EH (cell line): ENCODE measurements at regions not wholly inside any gene's neighbourhood (a gene's known extent, or its start where the extent isn't known, plus 50 kb on each side); places are given as distances from the start of the nearest gene placed in this dataset.

Experiments used
- DNase-seq: peaks from one replicate; pipeline ENCODE4 v3.0.0-alpha.2; 2015; ENCODE audit warnings: low read depth

DNA sequence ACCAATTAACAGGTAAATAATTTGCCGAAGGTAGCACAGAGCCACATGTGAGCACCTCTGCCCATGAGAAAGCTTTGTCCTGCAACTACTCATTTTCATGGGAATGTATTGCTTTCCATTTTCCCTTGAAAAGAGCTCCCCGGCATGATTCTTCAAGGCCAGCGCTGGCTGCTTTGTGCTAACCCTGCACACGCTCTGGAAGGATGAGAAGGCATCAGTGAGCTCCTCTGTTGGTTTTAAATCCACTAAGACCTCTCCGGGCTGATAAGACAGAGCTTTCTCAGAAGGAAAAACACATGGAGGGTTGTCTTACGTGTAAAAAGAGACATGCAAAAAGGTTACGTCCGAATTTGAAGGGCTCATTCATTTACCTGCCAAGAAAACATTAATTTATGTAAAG is 553.9 kb upstream of the MKI67 start:
- DNase-seq: no peak

GRCh38 chr10:128684215-128684614 is 558.0 kb upstream of the MKI67 start:
- no peak for DNase-seq

GRCh38 chr10:128686630-128687278 is 560.5 kb upstream of the MKI67 start:
- no peak for DNase-seq

DNA sequence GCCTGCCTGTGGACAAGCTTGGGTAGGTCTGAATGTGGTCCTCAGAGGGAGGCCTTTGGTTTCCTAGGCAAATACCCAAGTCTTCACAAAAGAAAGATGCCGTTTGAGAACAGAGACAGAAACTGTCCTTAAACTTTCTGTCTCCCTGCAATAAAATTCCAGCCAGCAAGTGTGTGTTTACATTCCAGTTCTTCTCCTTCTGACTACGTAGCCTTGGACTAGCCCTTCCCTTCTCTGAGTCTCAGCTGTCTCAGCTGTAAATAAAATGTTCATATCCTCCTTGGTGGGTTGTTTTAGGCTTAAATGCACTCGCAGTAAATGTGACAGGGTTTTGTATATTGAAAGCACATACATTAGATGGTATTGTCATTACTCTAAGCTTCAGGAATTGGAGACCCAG is 561.2 kb upstream of the MKI67 start:
- DNase-seq: no peak

DNA sequence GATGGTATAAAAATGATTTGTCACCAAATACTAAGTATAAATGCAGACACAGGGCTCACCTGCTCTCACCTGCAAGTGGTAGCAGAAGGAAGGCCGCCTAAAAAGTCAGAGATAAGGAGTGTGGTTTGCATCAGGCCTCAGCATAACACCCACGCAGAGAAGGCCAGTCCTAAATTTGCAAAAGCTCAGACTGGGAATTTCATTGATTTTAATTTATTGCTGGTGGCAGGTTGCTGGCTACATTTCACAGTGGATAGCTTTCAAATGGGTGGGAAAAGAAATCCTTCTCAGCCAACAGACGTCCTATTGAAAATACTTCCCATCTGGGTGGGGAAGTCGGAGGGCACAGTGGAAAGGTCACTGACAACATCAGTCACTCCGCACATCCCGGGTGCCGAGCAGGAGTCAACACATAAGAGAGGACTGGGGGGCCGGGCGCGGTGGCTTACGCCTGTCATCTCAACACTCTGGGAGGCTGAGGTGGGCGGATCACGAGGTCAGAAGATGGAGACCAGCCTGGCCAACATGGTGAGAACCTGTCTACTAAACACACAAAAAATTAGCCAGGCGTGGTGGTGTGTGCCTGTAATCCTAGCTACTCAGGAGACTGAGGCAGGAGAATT is 561.8 kb upstream of the MKI67 start:
- DNase-seq: no peak

DNA sequence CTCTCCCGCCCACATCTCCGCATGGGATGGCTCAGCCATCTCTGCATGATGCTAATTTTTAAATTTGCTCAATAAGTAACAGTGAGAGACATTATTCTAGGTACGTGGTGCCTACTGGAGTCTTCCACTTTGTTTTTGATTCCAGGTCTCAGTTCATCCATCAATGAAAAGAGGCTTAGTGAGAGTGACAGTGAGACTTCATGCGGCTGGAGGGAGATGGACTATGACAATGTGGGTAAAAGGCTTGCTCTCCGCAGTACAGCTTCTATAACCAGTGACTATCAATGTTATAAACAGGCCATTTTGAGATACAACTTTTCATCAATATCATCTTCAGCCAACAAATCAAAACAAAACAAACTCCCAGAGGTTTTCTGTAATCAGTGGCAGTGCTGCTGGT is 563.4 kb upstream of the MKI67 start:
- DNase-seq: no peak

DNA sequence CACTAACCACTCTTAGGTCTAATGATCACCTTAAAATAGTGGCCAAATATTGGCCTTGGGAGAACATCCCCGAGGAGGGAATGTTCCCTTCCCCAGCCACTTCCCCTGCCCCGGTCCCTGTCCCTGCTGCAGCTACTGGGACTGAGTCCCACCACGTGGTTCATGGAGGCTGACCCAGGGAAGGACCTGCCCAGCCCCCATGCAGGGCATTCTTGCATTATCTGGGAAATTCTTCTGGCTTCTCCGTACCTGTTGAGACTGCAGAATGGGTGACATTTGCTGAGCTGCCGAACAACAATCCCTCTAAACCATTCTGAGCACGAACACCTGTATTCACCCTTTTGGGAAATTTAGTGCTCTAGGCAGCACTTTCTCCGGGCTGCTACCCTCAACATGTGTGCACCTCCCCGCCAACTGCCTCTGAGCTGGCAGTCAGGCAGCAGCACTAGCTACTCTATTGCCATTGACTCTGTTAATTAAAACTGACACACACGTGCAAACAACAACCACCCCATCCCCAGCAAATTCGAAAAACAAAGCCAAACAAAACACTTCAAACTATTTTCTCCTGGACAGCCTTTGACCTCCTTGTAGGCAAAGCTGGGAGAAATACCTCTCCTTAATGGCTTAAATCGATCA is 567.4 kb upstream of the MKI67 start:
- no peak for DNase-seq

DNA sequence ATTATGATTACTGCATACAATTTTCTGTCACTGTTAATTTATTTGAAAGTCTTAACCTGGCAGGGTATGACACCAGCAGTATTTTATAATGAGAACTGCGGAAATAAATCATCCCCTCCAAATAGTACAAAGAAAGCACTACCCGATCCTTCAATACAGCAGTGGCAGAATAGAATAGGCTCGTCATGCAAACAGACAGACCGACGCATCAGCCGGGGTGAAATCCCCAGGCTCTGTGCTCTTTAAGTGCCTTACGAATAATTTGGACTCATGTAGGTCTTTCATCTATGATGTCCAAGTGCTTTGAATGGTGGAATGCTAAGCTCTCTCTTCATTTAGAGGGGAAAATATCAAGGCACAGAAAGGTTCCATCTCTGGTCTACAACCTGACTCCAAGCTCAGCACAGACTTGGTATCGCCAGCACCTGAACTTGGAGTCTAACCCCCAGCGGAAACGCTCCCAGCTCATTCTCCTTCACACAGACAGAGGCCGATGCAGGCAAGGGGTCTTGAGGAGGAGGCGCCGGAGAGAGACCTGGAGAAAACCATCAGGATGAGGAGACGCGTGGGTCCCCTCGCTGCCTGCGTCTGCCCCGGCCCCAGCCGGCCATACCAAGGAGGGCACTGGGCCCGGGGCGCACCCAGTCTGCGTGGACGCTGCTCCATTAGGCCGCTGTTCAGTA is 568.1 kb upstream of the MKI67 start:
- no peak for DNase-seq

DNA sequence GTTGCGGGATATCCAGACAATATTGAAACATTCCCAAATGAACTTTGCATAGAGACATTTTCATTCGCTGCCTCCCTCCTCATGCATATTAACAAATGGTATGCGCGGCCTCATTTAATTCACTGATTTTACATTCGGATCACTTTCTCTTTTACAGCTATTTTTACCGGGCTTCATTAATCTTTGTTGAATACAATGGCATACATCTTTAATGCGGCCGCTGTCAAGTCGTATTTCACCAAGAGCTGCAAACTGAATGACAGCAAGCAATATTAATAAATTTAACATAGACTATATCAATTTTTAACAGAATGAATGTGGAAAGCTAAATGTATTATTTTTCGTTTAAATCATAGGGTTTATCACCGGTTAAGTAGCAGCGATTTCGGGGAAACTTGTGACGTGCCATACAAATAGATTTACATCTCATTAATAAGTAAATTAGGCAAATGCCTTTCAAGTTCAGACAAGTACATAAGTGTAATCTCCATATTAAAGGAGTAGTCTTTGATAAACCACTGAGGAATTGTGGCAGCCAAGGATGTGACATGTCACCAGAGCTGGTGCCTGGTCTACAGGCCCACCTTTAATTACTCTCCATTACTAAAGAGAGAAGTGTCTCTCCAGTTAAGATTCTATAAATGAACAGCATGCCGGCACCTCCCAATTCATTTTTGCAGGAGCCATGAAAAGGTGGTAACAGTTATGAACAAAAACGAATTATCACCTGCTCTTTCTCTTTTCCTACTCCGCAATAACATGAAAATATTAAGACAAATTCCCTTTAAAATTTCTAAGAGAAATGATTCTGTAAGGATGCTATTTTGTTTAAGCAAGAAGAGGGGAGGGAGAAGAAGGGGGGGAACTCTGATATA is 568.9 kb upstream of the MKI67 start:
- DNase-seq: no peak

DNA sequence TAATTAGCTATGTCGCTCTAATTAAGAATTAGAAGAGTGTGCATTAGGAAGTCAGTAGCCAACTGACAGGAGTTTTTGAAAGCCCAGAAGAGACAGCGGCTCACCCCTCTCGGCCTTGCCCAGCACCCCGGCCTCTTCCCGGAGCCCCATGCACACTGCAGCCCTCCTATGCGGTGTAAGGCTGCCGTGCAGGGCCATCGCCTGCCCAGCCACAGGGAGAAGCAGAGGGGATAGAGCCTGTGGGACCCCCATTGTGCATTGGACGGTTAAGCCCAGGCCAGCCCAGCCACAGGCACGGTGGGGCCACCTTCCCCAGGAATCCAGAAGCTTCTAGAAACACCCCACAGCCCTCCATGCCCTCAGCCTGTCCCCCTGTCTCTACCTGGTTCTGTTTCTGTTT is 569.7 kb upstream of the MKI67 start:
- DNase-seq: no peak

DNA sequence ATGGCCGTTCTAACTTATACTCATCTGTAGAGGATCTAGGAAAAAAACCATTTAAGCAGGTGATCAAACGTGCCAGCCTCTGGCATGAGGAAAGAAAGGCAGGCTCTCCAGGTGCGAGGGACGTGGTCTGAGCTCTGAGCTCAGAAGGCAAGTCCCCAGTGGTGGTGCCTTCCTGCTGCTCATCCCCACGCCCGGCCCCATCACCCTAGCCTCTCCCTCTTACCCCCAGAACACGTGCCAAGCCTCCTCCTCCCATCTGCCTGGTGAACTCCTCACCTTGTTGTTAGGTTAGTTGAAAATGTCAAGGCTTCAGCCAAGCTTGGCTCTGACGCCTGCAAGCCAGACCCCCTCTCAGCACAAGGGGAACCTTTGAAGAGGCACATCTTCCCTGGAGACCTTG is 571.2 kb upstream of the MKI67 start:
- DNase-seq: no peak

- DNase-seq: no peak
Measured at GRCh38 chr10:128701381-128701780, 575.2 kb upstream of the MKI67 start.

- DNase-seq: no peak
Measured at GRCh38 chr10:128701837-128702236, 575.6 kb upstream of the MKI67 start.

- no peak for DNase-seq
Measured at GRCh38 chr10:128704716-128705115, 578.5 kb upstream of the MKI67 start.

- DNase-seq: no peak
Measured at GRCh38 chr10:128708182-128708581, 582.0 kb upstream of the MKI67 start.

DNA sequence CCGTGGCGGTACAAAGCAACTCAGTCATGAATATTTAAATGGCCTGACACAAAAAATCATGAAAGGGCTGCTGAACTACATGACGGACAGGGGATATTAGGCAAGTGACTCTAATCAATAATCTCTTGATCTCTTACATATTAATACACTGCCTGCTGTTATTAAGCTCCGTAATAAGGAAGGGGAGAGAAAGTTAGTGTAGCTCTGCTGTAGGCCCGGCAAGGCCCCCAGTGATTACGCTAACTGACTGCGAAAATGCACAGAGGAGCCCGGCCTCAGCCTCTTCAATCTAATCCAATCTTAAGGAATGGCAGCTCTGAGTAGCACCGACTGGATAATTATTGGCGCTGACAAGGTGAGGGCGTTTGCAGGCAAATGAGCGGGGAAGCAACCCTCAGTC is 583.5 kb upstream of the MKI67 start:
- DNase-seq: no peak

DNA sequence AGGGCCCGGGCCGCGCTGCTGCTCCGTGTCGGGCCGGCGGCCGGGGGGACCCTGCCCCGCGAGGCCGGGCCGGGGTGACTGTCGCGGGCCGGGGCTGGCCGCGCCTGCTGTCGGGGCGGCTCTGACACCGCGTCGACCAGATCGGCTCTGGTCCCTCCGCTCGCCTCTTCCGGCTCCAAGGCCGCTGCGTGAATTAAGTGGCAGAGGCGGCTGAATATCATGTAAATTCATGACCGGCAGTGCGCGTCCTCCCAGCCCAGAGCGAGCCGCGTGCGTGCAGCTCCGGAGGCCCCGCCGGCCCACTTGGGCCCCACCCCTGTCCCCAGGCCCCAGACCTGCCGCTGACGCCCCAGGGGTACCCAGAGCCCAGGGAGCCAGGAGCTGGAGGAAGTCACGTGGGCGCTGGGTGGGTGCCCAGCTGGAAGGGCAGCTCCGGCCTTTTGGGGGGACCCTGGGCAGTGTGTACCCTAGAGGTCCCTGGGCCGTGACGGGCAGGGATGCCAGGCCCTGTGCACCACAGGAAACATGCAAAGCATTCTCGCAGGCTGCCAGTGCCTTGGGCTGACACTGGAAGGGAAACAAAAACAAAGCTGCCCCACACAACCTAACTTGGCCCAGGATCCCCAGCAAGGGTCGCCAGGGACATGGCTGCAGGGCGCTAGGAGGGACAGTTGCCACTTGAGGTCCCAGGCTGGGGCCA is 584.0 kb upstream of the MKI67 start:
- no peak for DNase-seq

GRCh38 chr10:128710798-128711183 is 584.6 kb upstream of the MKI67 start:
- DNase-seq: no peak

DNA sequence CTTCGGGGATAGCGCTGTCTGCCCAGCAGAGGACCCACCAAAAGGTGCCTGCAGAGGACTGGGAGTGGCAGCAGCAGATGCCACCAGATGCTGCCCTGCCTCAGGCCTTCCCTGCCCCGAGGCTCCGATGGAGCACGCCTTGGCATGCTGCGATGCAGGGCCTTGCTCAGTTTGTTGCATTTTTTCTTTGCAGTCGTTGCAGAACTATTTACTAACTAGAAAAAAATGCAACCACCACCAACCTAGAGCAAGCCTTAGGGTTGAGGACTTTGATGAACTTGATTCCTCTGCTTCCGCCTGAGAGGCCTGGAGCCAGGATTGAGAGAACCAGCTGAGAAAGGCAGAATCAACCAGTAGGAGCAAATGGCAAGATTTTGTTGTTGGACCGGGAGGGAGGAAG is 585.6 kb upstream of the MKI67 start:
- no peak for DNase-seq

DNA sequence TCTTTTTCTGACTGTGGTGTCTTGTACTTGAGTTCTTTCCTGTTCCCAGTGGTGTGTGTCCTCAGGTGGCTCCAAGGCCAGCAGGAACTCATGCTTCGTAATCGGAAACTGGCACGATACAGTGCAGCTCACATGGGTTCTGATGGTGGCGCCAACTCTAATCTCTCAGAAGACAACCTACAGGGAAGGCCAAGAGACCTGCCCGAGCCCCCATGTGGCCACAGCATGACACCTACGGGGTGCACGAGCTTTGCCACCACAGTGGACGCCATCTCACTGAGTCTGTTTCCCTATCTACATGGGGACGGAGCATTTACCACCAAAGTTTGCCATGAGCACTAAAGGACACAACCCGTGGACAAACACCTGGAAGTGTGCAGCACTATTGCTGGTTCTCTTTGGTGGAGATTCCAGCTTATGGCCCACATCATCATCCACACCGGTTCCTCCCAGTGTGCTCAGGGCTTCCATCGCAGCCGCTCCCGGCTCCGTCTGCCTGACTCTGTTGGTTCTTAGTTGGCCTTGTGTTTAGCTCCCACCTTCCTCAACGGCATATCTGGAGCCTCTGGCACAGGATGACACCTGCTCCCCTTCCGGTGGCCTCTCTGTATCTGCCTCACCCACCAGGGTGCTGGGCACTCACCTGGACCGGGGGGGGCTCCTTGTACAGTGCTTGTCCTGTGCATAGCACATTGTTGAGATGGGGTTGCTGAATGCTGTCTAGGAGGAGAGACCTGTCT is 586.6 kb upstream of the MKI67 start:
- DNase-seq: no peak

DNA sequence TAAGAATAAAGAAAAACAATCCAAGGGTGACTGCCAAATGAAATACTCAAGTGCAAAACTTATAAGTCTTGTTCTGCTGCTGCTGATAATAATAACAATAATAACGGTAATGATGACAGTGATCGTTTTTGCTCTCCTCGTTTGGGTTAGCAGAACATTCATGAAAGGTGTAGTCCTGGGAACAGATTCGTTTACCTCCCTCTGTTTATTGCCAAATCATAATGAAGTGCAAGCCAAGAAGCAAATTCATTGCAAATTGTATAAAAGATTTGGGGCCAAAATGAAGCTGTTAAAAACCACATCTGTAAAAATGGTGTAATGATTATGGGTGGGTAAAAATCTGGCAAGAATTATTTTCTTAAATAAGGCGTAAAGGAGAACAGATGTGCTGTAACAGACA is 587.2 kb upstream of the MKI67 start:
- DNase-seq: no peak
